Gastroesophageal sphincter (tissue), 3 donors: ENCODE measurements at regions not wholly inside any gene's neighbourhood (a gene's known extent, or its start where the extent isn't known, plus 50 kb on each side); places are given as distances from the start of the nearest gene placed in this dataset.

Experiments used
- POLR2AphosphoS5 ChIP-seq: sonication (generic); formaldehyde crosslinking; IDR thresholded peaks from one replicate; pipeline ENCODE4 v1.6.1; 2017; ENCODE audit warnings: antibody characterized with exemption
- TF ChIP-seq, protein P1 (sequence below), 4 experiments: fragments of 200-600 bp in 2 of 4; fragments of 450-650 bp in 2 of 4; sonication (generic) in 1 of 4; IDR thresholded peaks; one replicate each; pipeline ENCODE4 v1.5.1; 2017 to 2019; ENCODE audit warnings: antibody characterized with exemption in 4 of 4, mild to moderate bottlenecking in 2 of 4, moderate library complexity in 2 of 4

DNA sequence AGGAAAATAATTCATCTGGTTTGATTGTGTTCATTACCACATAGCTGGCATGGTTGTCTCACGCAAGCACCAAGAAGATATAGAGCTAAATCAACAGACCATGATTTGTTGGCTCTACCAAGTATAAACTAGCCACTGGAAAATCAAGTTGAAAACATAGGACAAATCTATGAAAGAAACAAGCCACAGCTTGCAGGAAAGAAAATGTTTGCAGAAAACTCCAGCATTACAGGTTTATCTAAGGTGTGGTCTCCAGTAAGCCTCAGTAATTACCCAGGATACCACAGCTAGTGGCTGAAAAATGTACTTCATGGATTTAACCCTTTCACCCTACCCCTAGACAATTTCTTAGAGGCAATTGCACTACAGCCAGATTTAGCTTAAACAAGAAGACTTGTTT lies 340.6 kb downstream of the SOX2 start:
- TF ChIP-seq, protein P1, sequence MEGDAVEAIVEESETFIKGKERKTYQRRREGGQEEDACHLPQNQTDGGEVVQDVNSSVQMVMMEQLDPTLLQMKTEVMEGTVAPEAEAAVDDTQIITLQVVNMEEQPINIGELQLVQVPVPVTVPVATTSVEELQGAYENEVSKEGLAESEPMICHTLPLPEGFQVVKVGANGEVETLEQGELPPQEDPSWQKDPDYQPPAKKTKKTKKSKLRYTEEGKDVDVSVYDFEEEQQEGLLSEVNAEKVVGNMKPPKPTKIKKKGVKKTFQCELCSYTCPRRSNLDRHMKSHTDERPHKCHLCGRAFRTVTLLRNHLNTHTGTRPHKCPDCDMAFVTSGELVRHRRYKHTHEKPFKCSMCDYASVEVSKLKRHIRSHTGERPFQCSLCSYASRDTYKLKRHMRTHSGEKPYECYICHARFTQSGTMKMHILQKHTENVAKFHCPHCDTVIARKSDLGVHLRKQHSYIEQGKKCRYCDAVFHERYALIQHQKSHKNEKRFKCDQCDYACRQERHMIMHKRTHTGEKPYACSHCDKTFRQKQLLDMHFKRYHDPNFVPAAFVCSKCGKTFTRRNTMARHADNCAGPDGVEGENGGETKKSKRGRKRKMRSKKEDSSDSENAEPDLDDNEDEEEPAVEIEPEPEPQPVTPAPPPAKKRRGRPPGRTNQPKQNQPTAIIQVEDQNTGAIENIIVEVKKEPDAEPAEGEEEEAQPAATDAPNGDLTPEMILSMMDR (IDR thresholded peaks at IDR 0.05) = no peak
- TF ChIP-seq POLR2AphosphoS5 = no peak
